H1 (cell line): ENCODE measurements at regions not wholly inside any gene's neighbourhood (a gene's known extent, or its start where the extent isn't known, plus 50 kb on each side); places are given as distances from the start of the nearest gene placed in this dataset.

ENCODE experiments used
- CTCF ChIP-seq, 3 experiments: IDR thresholded peaks; 1 replicate in 2 of 3; 2 replicates in 1 of 3; pipeline versions ENCODE4 v1.5.1 to v1.6.1; 2011; ENCODE audit warnings: low read length in 3 of 3, mild to moderate bottlenecking in 3 of 3, inconsistent platforms in 2 of 3, low read depth in 1 of 3, moderate library complexity in 1 of 3; ENCODE audit not compliant: insufficient read depth in 1 of 3; ENCODE audit errors: control extremely low read depth in 1 of 3
- JUN ChIP-seq: IDR thresholded peaks from 2 replicates; pipeline ENCODE4 v1.6.1; 2011; ENCODE audit warnings: low read depth, mild to moderate bottlenecking, improper control_type of control experiment, low read length
- RNF2 ChIP-seq: fragments of 200-900, 300-1000 bp; sonication (generic); IDR thresholded peaks from 2 replicates; pipeline ENCODE4 v1.7.1; 2016; ENCODE audit warnings: borderline replicate concordance, low read depth, mild to moderate bottlenecking, antibody characterized with exemption, low read length; ENCODE audit not compliant: poor library complexity, severe bottlenecking; ENCODE audit errors: missing control alignments
- SP1 ChIP-seq: IDR thresholded peaks from 2 replicates; pipeline ENCODE4 v1.6.1; 2011; ENCODE audit warnings: low read depth, low read length

DNA sequence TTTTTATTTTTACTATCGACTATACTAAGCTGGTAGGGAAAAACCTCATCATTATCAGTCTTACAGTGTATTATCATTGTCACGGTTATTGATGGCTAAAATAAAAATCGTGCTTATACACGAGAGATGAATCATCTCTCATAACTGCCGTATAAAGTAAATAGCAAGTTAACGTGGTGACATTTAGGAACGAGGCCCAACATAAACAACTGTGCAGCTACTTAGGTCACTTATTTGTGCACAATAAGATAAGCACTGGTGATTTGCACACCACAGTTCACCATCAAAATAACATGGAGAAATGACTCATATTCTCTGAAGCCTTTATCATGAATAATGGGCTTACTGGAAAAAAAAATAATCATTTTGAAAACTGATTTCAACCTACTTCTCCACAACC lies 482.0 kb upstream of the TENM3 start:
- TF ChIP-seq CTCF (IDR thresholded peaks at IDR 0.05; ENCODE audit: control extremely low read depth in 1 of 3, insufficient read depth in 1 of 3, low read depth in 1 of 3, low read length in 3 of 3) (no peak), SP1 (no peak), RNF2 (no peak), JUN (no peak)
